SIG-M5 treated with dmso at 0.1 percent for 504 hours (cell line): ENCODE measurements at regions not wholly inside any gene's neighbourhood (a gene's known extent, or its start where the extent isn't known, plus 50 kb on each side); places are given as distances from the start of the nearest gene placed in this dataset.

Experiments used
- DNase-seq: peaks from one replicate; lab custom pipeline; 2025; ENCODE audit not compliant: unreplicated experiment; lab: John Stamatoyannopoulos, UW

- no peak for DNase-seq
Measured at GRCh38 chr12:107541001-107541705, 144.4 kb upstream of the PWP1 start.

GRCh38 chr12:107543416-107543815 is 142.2 kb upstream of the PWP1 start:
- DNase-seq = no peak

GRCh38 chr12:107543841-107544240 is 141.8 kb upstream of the PWP1 start:
- no peak for DNase-seq

GRCh38 chr12:107544937-107545336 is 140.7 kb upstream of the PWP1 start:
- DNase-seq = no peak

GRCh38 chr12:107545737-107546353 is 139.8 kb upstream of the PWP1 start:
- no peak for DNase-seq

GRCh38 chr12:107547389-107547788 is 138.2 kb upstream of the PWP1 start:
- no peak for DNase-seq

GRCh38 chr12:107549651-107550480 is 135.7 kb upstream of the PWP1 start:
- no peak for DNase-seq

GRCh38 chr12:107551434-107551833 is 134.2 kb upstream of the PWP1 start:
- DNase-seq = no peak

- no peak for DNase-seq
Measured at GRCh38 chr12:107552263-107552662, 133.3 kb upstream of the PWP1 start.

GRCh38 chr12:107553211-107553765 is 132.3 kb upstream of the PWP1 start:
- DNase-seq = no peak

- no peak for DNase-seq
Measured at GRCh38 chr12:107554941-107555340, 130.7 kb upstream of the PWP1 start.

- DNase-seq = no peak
Measured at GRCh38 chr12:107557026-107557425, 128.6 kb upstream of the PWP1 start.

- no peak for DNase-seq
Measured at GRCh38 chr12:107557589-107558100, 128.0 kb upstream of the PWP1 start.

GRCh38 chr12:107558141-107558815 is 127.3 kb upstream of the PWP1 start:
- DNase-seq = no peak

- DNase-seq = no peak
Measured at GRCh38 chr12:107558816-107559382, 126.7 kb upstream of the PWP1 start.

GRCh38 chr12:107560165-107560898 is 125.3 kb upstream of the PWP1 start:
- no peak for DNase-seq

- DNase-seq = no peak
Measured at GRCh38 chr12:107560899-107561285, 124.7 kb upstream of the PWP1 start.

GRCh38 chr12:107564946-107565345 is 120.7 kb upstream of the PWP1 start:
- DNase-seq = peak; percentile 12

- no peak for DNase-seq
Measured at GRCh38 chr12:107565551-107565950, 120.0 kb upstream of the PWP1 start.
